GM23338 (cell line): ENCODE measurements at regions not wholly inside any gene's neighbourhood (a gene's known extent, or its start where the extent isn't known, plus 50 kb on each side); places are given as distances from the start of the nearest gene placed in this dataset.

ENCODE experiments used
- ATAC-seq: fragments of 200-7000 bp; cut with Tn5 transposase; 3 replicates; pipeline ENCODE4 v1.9.1; 2020
- DNase-seq: peaks from one replicate; pipeline ENCODE4 v3.0.0-alpha.2; 2015; ENCODE audit warnings: low spot score
- H2AFZ ChIP-seq: fragments of 200-600 bp; sonication (generic); 2 replicates; pipeline ENCODE4 v1.8.0; 2016; ENCODE audit warnings: antibody characterized with exemption, mild to moderate bottlenecking, moderate library complexity
- H3F3A ChIP-seq: fragments of 200-600 bp; sonication (generic); replicated peaks from 2 replicates; pipeline ENCODE4 v1.8.0; 2017; ENCODE audit warnings: antibody characterized with exemption, mixed run types, low read depth
- H3K27ac ChIP-seq: fragments of 200-600 bp; sonication (generic); 2 replicates; pipeline ENCODE4 v1.6.1; 2016; ENCODE audit warnings: low read depth
- H3K27me3 ChIP-seq: fragments of 200-600 bp; sonication (generic); 2 replicates; pipeline ENCODE4 v1.8.0; 2016; ENCODE audit warnings: mild to moderate bottlenecking, mixed run types, moderate library complexity; ENCODE audit not compliant: insufficient read depth
- H3K36me3 ChIP-seq: fragments of 200-600 bp; sonication (generic); 2 replicates; pipeline ENCODE4 v1.8.0; 2016; ENCODE audit warnings: mild to moderate bottlenecking; ENCODE audit not compliant: insufficient read depth
- H3K4me1 ChIP-seq: fragments of 200-600 bp; sonication (generic); 2 replicates; pipeline ENCODE4 v1.8.0; 2016; ENCODE audit warnings: mild to moderate bottlenecking, moderate library complexity; ENCODE audit not compliant: insufficient read depth
- H3K4me2 ChIP-seq: fragments of 200-600 bp; sonication (generic); 2 replicates; pipeline ENCODE4 v1.7.1; 2017; ENCODE audit warnings: mixed run types
- H3K4me3 ChIP-seq: fragments of 200-600 bp; sonication (generic); 2 replicates; pipeline ENCODE4 v1.6.1; 2016; ENCODE audit warnings: mixed run types
- H3K79me2 ChIP-seq: fragments of 200-600 bp; sonication (generic); replicated peaks from 2 replicates; pipeline ENCODE4 v1.8.0; 2017; ENCODE audit warnings: mild to moderate bottlenecking; ENCODE audit not compliant: insufficient read depth
- H3K9me2 ChIP-seq: fragments of 200-600 bp; sonication (generic); 2 replicates; pipeline ENCODE4 v1.8.0; 2017; ENCODE audit not compliant: insufficient read depth
- H4K20me1 ChIP-seq: fragments of 200-600 bp; sonication (generic); replicated peaks from 2 replicates; pipeline ENCODE4 v1.8.0; 2017; ENCODE audit warnings: mild to moderate bottlenecking; ENCODE audit not compliant: insufficient read depth
- H3K27ac Mint-ChIP-seq: 2 replicates; pipeline ENCODE4 v1.8.0; 2020; ENCODE audit warnings: inconsistent platforms, mild to moderate bottlenecking, moderate library complexity, mixed read lengths
- H3K27me3 Mint-ChIP-seq: 3 replicates; pipeline ENCODE4 v1.8.0; 2022; ENCODE audit warnings: low read depth, mild to moderate bottlenecking, moderate library complexity, mixed read lengths, inconsistent platforms; ENCODE audit not compliant: insufficient read depth, poor library complexity
- H3K36me3 Mint-ChIP-seq: 3 replicates; pipeline ENCODE4 v1.8.0; 2021; ENCODE audit warnings: low read depth, mild to moderate bottlenecking, inconsistent platforms, moderate library complexity, mixed read lengths
- H3K4me1 Mint-ChIP-seq: 3 replicates; pipeline ENCODE4 v1.8.0; 2020; ENCODE audit warnings: mild to moderate bottlenecking, inconsistent platforms, mixed read lengths
- H3K4me3 Mint-ChIP-seq: 3 replicates; pipeline ENCODE4 v1.8.0; 2021; ENCODE audit warnings: moderate library complexity, mild to moderate bottlenecking, inconsistent platforms, mixed read lengths
- H3K9me3 Mint-ChIP-seq: 3 replicates; pipeline ENCODE4 v1.8.0; 2020; ENCODE audit warnings: moderate library complexity, mild to moderate bottlenecking, inconsistent platforms, mixed read lengths
- CREB1 ChIP-seq: fragments of 250-450 bp; sonication (Bioruptor Pico); IDR thresholded peaks from 2 replicates; pipeline ENCODE4 v1.5.0; 2020; ENCODE audit warnings: low read depth, mild to moderate bottlenecking, moderate library complexity
- CTCF ChIP-seq, 2 experiments: fragments of 200-600 bp in 1 of 2; sonication (generic) in 1 of 2; conservative IDR thresholded peaks; 2 replicates each; pipeline versions ENCODE4 v1.5.1 to v1.6.1; 2016 to 2017; ENCODE audit warnings: antibody characterized with exemption in 2 of 2, low read depth in 2 of 2, mild to moderate bottlenecking in 2 of 2, moderate library complexity in 1 of 2
- EZH2 ChIP-seq: fragments of 200-600 bp; sonication (generic); IDR thresholded peaks from one replicate; pipeline ENCODE4 v1.8.0; 2017; ENCODE audit warnings: antibody characterized with exemption, mild to moderate bottlenecking, low read depth; ENCODE audit not compliant: unreplicated experiment
- NANOG ChIP-seq: IDR thresholded peaks from 2 replicates; pipeline ENCODE4 v1.6.1; 2016; ENCODE audit warnings: antibody characterized with exemption, borderline replicate concordance
- POLR2AphosphoS5 ChIP-seq: IDR thresholded peaks from 2 replicates; pipeline ENCODE4 v1.6.1; 2016; ENCODE audit warnings: antibody characterized with exemption, low read depth
- REST ChIP-seq: IDR thresholded peaks from one replicate; pipeline ENCODE4 v1.6.1; 2018; ENCODE audit warnings: antibody characterized with exemption; ENCODE audit not compliant: unreplicated experiment
- STAT1 ChIP-seq: IDR thresholded peaks from one replicate; pipeline ENCODE4 v1.6.1; 2016; ENCODE audit warnings: antibody characterized with exemption; ENCODE audit not compliant: unreplicated experiment
- ZNF114 ChIP-seq: fragments of 250-450 bp; sonication (Bioruptor Pico); IDR thresholded peaks from 2 replicates; pipeline ENCODE4 v1.5.0; 2020; ENCODE audit warnings: mild to moderate bottlenecking, moderate library complexity
- ZNF331 ChIP-seq: fragments of 250-450 bp; sonication (Bioruptor Pico); IDR thresholded peaks from 2 replicates; pipeline ENCODE4 v1.5.0; 2020; ENCODE audit warnings: low read depth, mild to moderate bottlenecking, moderate library complexity

GRCh38 chr1:219465212-219466093 is 147.5 kb downstream of the ZC3H11B start:
- no peak overlapping the region for H3K4me2 ChIP-seq
- H2AFZ ChIP-seq, result no peak overlapping the region
- ATAC-seq, result no peak
- H3K4me3 Mint-ChIP-seq, result no peak overlapping the region
- no peaks in the 10 kb centered on the region for H3K79me2 ChIP-seq
- H3K36me3 Mint-ChIP-seq, result no peaks in the 10 kb centered on the region
- H3K4me1 Mint-ChIP-seq, result no peaks in the 10 kb centered on the region
- no peak for DNase-seq
- no peak overlapping the region; the same call in none of the 2 replicates for H3K27ac Mint-ChIP-seq
- no peak overlapping the region for H3K4me3 ChIP-seq
- H3K4me1 ChIP-seq, result no peaks in the 10 kb centered on the region
- H4K20me1 ChIP-seq, result no peaks in the 10 kb centered on the region
- TF ChIP-seq POLR2AphosphoS5 (no peak), REST (no peak), ZNF114 (CRISPR knock-in tag) (no peak), EZH2 (no peak), CTCF (conservative IDR thresholded peaks at IDR 0.05; ENCODE audit: low read depth in 2 of 2) (no peak), ZNF331 (CRISPR knock-in tag) (no peak), STAT1 (no peak), CREB1 (CRISPR knock-in tag) (no peak)
- no peaks in the 10 kb centered on the region for H3K36me3 ChIP-seq
- H3K27me3 Mint-ChIP-seq, result peaks cover 2% of the 10 kb centered on the region
- no peaks in the 10 kb centered on the region for H3K27me3 ChIP-seq
- H3K9me2 ChIP-seq, result no peaks in the 10 kb centered on the region
- no peaks in the 10 kb centered on the region for H3F3A ChIP-seq
- no peaks in the 10 kb centered on the region for H3K9me3 Mint-ChIP-seq
- no peak overlapping the region for H3K27ac ChIP-seq

GRCh38 chr1:219463636-219464035 is 149.3 kb downstream of the ZC3H11B start:
- no peak overlapping the region for H2AFZ ChIP-seq
- H3K27me3 ChIP-seq, result no peaks in the 10 kb centered on the region
- no peaks in the 10 kb centered on the region for H3K36me3 Mint-ChIP-seq
- no peaks in the 10 kb centered on the region for H3K4me1 ChIP-seq
- H3K4me2 ChIP-seq, result no peak overlapping the region
- H3K9me2 ChIP-seq, result no peaks in the 10 kb centered on the region
- TF ChIP-seq CTCF (conservative IDR thresholded peaks at IDR 0.05; ENCODE audit: low read depth in 2 of 2), result no peak
- TF ChIP-seq REST, result no peak
- TF ChIP-seq NANOG, result no peak
- no peak overlapping the region for H3K4me3 Mint-ChIP-seq
- H3K79me2 ChIP-seq, result no peaks in the 10 kb centered on the region
- DNase-seq, result no peak
- H3K27ac ChIP-seq, result no peak overlapping the region
- H3K36me3 ChIP-seq, result no peaks in the 10 kb centered on the region
- no peak for ATAC-seq
- no peak overlapping the region for H3K27ac Mint-ChIP-seq
- H3K27me3 Mint-ChIP-seq, result peaks cover 2% of the 10 kb centered on the region
- H3F3A ChIP-seq, result no peaks in the 10 kb centered on the region
- no peaks in the 10 kb centered on the region for H4K20me1 ChIP-seq
- no peaks in the 10 kb centered on the region for H3K4me1 Mint-ChIP-seq
- H3K4me3 ChIP-seq, result no peak overlapping the region
- no peaks in the 10 kb centered on the region for H3K9me3 Mint-ChIP-seq
